Neuron (in vitro differentiated cells): ENCODE measurements at regions not wholly inside any gene's neighbourhood (a gene's known extent, or its start where the extent isn't known, plus 50 kb on each side); places are given as distances from the start of the nearest gene placed in this dataset.

ENCODE experiments used
- H2AFZ ChIP-seq: one replicate; pipeline ENCODE4 v1.6.1; 2013; ENCODE audit warnings: low read depth, mild to moderate bottlenecking, inconsistent platforms, low read length, moderate library complexity
- H3K27me3 ChIP-seq: one replicate; pipeline ENCODE4 v1.6.1; 2013; ENCODE audit warnings: low read length; ENCODE audit not compliant: insufficient read depth
- H3K36me3 ChIP-seq: one replicate; pipeline ENCODE4 v1.6.1; 2013; ENCODE audit warnings: low read length; ENCODE audit not compliant: insufficient read depth
- H3K4me1 ChIP-seq: one replicate; pipeline ENCODE4 v1.6.1; 2013; ENCODE audit warnings: low read length; ENCODE audit not compliant: insufficient read depth
- H3K4me3 ChIP-seq: 2 replicates; pipeline ENCODE4 v1.5.1; 2013; ENCODE audit warnings: mild to moderate bottlenecking, low read length, moderate library complexity
- H3K9me3 ChIP-seq: one replicate; pipeline ENCODE4 v1.6.1; 2013; ENCODE audit warnings: low read length

- no peak overlapping the region for H3K4me3 ChIP-seq
- no peak overlapping the region for H2AFZ ChIP-seq
- H3K27me3 ChIP-seq, result no peaks in the 10 kb centered on the region
- H3K4me1 ChIP-seq, result no peaks in the 10 kb centered on the region
- H3K36me3 ChIP-seq, result no peaks in the 10 kb centered on the region
- H3K9me3 ChIP-seq, result no peaks in the 10 kb centered on the region
Observed at GRCh38 chr10:36351159-36351558, 709.1 kb upstream of the FZD8 start.

- Histone ChIP-seq H3K27me3 (no peaks in the 10 kb centered on the region), H3K4me1 (no peaks in the 10 kb centered on the region), H2AFZ (no peak overlapping the region), H3K4me3 (no peak overlapping the region), H3K36me3 (no peaks in the 10 kb centered on the region), H3K9me3 (no peaks in the 10 kb centered on the region)
Observed at GRCh38 chr10:36349445-36350078, 707.5 kb upstream of the FZD8 start.

GRCh38 chr10:36345807-36346206 lies 703.7 kb upstream of the FZD8 start:
- no peak overlapping the region for H2AFZ ChIP-seq
- no peak overlapping the region for H3K4me3 ChIP-seq
- no peaks in the 10 kb centered on the region for H3K4me1 ChIP-seq
- H3K9me3 ChIP-seq, result no peaks in the 10 kb centered on the region
- no peaks in the 10 kb centered on the region for H3K36me3 ChIP-seq
- H3K27me3 ChIP-seq, result no peaks in the 10 kb centered on the region

GRCh38 chr10:36345175-36345533 lies 703.1 kb upstream of the FZD8 start:
- no peaks in the 10 kb centered on the region for H3K9me3 ChIP-seq
- H3K36me3 ChIP-seq, result no peaks in the 10 kb centered on the region
- H2AFZ ChIP-seq, result no peak overlapping the region
- H3K27me3 ChIP-seq, result no peaks in the 10 kb centered on the region
- no peak overlapping the region for H3K4me3 ChIP-seq
- H3K4me1 ChIP-seq, result no peaks in the 10 kb centered on the region

GRCh38 chr10:36344240-36345174 lies 702.4 kb upstream of the FZD8 start:
- Histone ChIP-seq H3K36me3 (no peaks in the 10 kb centered on the region), H3K4me1 (no peaks in the 10 kb centered on the region), H2AFZ (no peak overlapping the region), H3K27me3 (no peaks in the 10 kb centered on the region), H3K9me3 (no peaks in the 10 kb centered on the region), H3K4me3 (no peak overlapping the region)

GRCh38 chr10:36342781-36343180 lies 700.7 kb upstream of the FZD8 start:
- Histone ChIP-seq H3K9me3 (no peaks in the 10 kb centered on the region), H3K36me3 (no peaks in the 10 kb centered on the region), H3K27me3 (no peaks in the 10 kb centered on the region), H3K4me3 (no peak overlapping the region), H3K4me1 (no peaks in the 10 kb centered on the region), H2AFZ (no peak overlapping the region)

- Histone ChIP-seq H3K27me3 (no peaks in the 10 kb centered on the region), H3K9me3 (no peaks in the 10 kb centered on the region), H3K36me3 (no peaks in the 10 kb centered on the region), H2AFZ (no peak overlapping the region), H3K4me1 (no peaks in the 10 kb centered on the region), H3K4me3 (no peak overlapping the region)
Observed at GRCh38 chr10:36341471-36341870, 699.4 kb upstream of the FZD8 start.

- no peak overlapping the region for H2AFZ ChIP-seq
- no peak overlapping the region for H3K4me3 ChIP-seq
- no peaks in the 10 kb centered on the region for H3K4me1 ChIP-seq
- no peaks in the 10 kb centered on the region for H3K36me3 ChIP-seq
- H3K9me3 ChIP-seq, result no peaks in the 10 kb centered on the region
- no peaks in the 10 kb centered on the region for H3K27me3 ChIP-seq
Observed at GRCh38 chr10:36336315-36336714, 694.2 kb upstream of the FZD8 start.

- Histone ChIP-seq H2AFZ (no peak overlapping the region), H3K4me1 (no peaks in the 10 kb centered on the region), H3K4me3 (no peak overlapping the region), H3K9me3 (no peaks in the 10 kb centered on the region), H3K36me3 (no peaks in the 10 kb centered on the region), H3K27me3 (no peaks in the 10 kb centered on the region)
Observed at GRCh38 chr10:36333446-36333845, 691.4 kb upstream of the FZD8 start.

GRCh38 chr10:36332926-36333325 lies 690.8 kb upstream of the FZD8 start:
- no peaks in the 10 kb centered on the region for H3K9me3 ChIP-seq
- H3K27me3 ChIP-seq, result no peaks in the 10 kb centered on the region
- no peak overlapping the region for H3K4me3 ChIP-seq
- no peaks in the 10 kb centered on the region for H3K36me3 ChIP-seq
- no peaks in the 10 kb centered on the region for H3K4me1 ChIP-seq
- no peak overlapping the region for H2AFZ ChIP-seq

- Histone ChIP-seq H2AFZ (no peak overlapping the region), H3K27me3 (no peaks in the 10 kb centered on the region), H3K4me1 (no peaks in the 10 kb centered on the region), H3K9me3 (no peaks in the 10 kb centered on the region), H3K4me3 (no peak overlapping the region), H3K36me3 (no peaks in the 10 kb centered on the region)
Observed at GRCh38 chr10:36331121-36331520, 689.0 kb upstream of the FZD8 start.

GRCh38 chr10:36325815-36326214 lies 683.7 kb upstream of the FZD8 start:
- H3K4me1 ChIP-seq, result no peaks in the 10 kb centered on the region
- no peaks in the 10 kb centered on the region for H3K27me3 ChIP-seq
- no peaks in the 10 kb centered on the region for H3K36me3 ChIP-seq
- H2AFZ ChIP-seq, result no peak overlapping the region
- H3K4me3 ChIP-seq, result no peak overlapping the region
- H3K9me3 ChIP-seq, result no peaks in the 10 kb centered on the region

- no peaks in the 10 kb centered on the region for H3K27me3 ChIP-seq
- no peaks in the 10 kb centered on the region for H3K9me3 ChIP-seq
- no peak overlapping the region for H2AFZ ChIP-seq
Observed at GRCh38 chr10:36324831-36325230, 682.7 kb upstream of the FZD8 start.

More at GRCh38 chr10:36324831-36325230, 682.7 kb upstream of the FZD8 start:
- Histone ChIP-seq H3K4me3 (no peak overlapping the region), H3K4me1 (no peaks in the 10 kb centered on the region), H3K36me3 (no peaks in the 10 kb centered on the region)
